ENCODE measurements at regions not wholly inside any gene's neighbourhood (a gene's known extent, or its start where the extent isn't known, plus 50 kb on each side); places are given as distances from the start of the nearest gene placed in this dataset.
A peak's percentile ranks its signal among the peaks of the same experiment; 100 is the strongest.

- H3K36me3 ChIP-seq, result no peaks in the 10 kb centered on the region
- no peak overlapping the region for H3K4me3 ChIP-seq
- peaks cover 0 to 76% (median 13%) of the 10 kb centered on the region in 3 donors for H3K27me3 ChIP-seq
- no peaks in the 10 kb centered on the region for H3K9me3 ChIP-seq
- intact Hi-C loops (cut with DNase I; ENCODE audit: low total_unique reads), result loop anchor here (5.0 kb wide), 1 partner anchor 630 kb away; no protein-coding TSS in a partner anchor
- WGBS, 5 donors, result 34 to 40% (median 38%) methylated on average over 15 of the region's 15 CpGs
- no peaks in the 10 kb centered on the region for H3K4me1 ChIP-seq
- TF ChIP-seq POLR2A (IDR thresholded peaks at IDR 0.05) (no peak), POLR2AphosphoS5 (IDR thresholded peaks at IDR 0.05) (no peak), EP300 (IDR thresholded peaks at IDR 0.05) (no peak)
- TF ChIP-seq, protein P1, sequence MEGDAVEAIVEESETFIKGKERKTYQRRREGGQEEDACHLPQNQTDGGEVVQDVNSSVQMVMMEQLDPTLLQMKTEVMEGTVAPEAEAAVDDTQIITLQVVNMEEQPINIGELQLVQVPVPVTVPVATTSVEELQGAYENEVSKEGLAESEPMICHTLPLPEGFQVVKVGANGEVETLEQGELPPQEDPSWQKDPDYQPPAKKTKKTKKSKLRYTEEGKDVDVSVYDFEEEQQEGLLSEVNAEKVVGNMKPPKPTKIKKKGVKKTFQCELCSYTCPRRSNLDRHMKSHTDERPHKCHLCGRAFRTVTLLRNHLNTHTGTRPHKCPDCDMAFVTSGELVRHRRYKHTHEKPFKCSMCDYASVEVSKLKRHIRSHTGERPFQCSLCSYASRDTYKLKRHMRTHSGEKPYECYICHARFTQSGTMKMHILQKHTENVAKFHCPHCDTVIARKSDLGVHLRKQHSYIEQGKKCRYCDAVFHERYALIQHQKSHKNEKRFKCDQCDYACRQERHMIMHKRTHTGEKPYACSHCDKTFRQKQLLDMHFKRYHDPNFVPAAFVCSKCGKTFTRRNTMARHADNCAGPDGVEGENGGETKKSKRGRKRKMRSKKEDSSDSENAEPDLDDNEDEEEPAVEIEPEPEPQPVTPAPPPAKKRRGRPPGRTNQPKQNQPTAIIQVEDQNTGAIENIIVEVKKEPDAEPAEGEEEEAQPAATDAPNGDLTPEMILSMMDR (IDR thresholded peaks at IDR 0.05), result peak in 5 of 7 experiments; percentile 55 to 87 (median 73)
- no peak overlapping the region for H3K27ac ChIP-seq
- peak; percentile 68 to 83 for DNase-seq
Measured at GRCh38 chr20:16801919-16802651, 53.9 kb downstream of the OTOR start.

DNA sequence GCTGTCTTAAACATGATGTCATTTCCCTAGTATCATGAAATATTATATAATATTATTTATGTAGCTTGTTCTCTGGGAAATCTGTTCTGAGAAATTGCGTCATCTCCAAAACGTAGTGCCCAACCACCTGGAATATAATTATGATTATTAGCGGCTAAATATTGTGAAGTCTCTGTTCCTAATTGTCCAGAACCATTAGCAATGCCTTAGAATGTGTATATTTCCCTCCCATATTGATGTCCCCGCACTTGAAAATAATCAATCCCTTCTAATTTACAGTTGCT, 54.4 kb downstream of the OTOR start:
- 72 to 79% (median 76%) methylated on average over 4 of the region's 4 CpGs for WGBS, 5 donors

GRCh38 chr20:16803965-16804792, 56.0 kb downstream of the OTOR start:
- peak; percentile 54 to 76 for DNase-seq
- no peaks in the 10 kb centered on the region for H3K36me3 ChIP-seq
- TF ChIP-seq EP300 (IDR thresholded peaks at IDR 0.05), result no peak
- TF ChIP-seq, protein P1 (IDR thresholded peaks at IDR 0.05), result peak in 5 of 7 experiments; percentile 12 to 76 (median 69)
- TF ChIP-seq POLR2A (IDR thresholded peaks at IDR 0.05), result no peak
- no peak for TF ChIP-seq POLR2AphosphoS5 (IDR thresholded peaks at IDR 0.05)
- H3K9me3 ChIP-seq, result no peaks in the 10 kb centered on the region
- intact Hi-C loops (cut with DNase I; ENCODE audit: low total_unique reads), result loop anchor here (5.0 kb wide), 1 partner anchor 628 kb away; no protein-coding TSS in a partner anchor
- WGBS, 5 donors, result 17 to 21% (median 17%) methylated on average over 14 of the region's 14 CpGs
- no peak overlapping the region for H3K27ac ChIP-seq
- H3K4me1 ChIP-seq, result no peaks in the 10 kb centered on the region
- H3K27me3 ChIP-seq, result peaks cover 0 to 78% (median 15%) of the 10 kb centered on the region in 3 donors
- H3K4me3 ChIP-seq, result no peak overlapping the region

More for the DNA sequence above, 54.4 kb downstream of the OTOR start:
- no peak for DNase-seq
- Histone ChIP-seq H3K4me3 (no peak overlapping the region), H3K4me1 (no peaks in the 10 kb centered on the region), H3K27me3 (peaks cover 0 to 77% (median 15%) of the 10 kb centered on the region in 3 donors), H3K9me3 (no peaks in the 10 kb centered on the region), H3K27ac (no peak overlapping the region), H3K36me3 (no peaks in the 10 kb centered on the region)
- TF ChIP-seq, protein P1 (IDR thresholded peaks at IDR 0.05), result no peak
- TF ChIP-seq POLR2A (IDR thresholded peaks at IDR 0.05), result no peak
- no peak for TF ChIP-seq EP300 (IDR thresholded peaks at IDR 0.05)
- no peak for TF ChIP-seq POLR2AphosphoS5 (IDR thresholded peaks at IDR 0.05)
- intact Hi-C loops (cut with DNase I; ENCODE audit: low total_unique reads), result loop anchor here (5.0 kb wide), 1 partner anchor 630 kb away; no protein-coding TSS in a partner anchor

- DNase-seq, result no peak
- Histone ChIP-seq H3K4me1 (no peaks in the 10 kb centered on the region), H3K36me3 (no peaks in the 10 kb centered on the region), H3K27me3 (peaks cover 0 to 74% (median 15%) of the 10 kb centered on the region in 3 donors), H3K4me3 (no peak overlapping the region), H3K27ac (no peak overlapping the region), H3K9me3 (no peaks in the 10 kb centered on the region)
- 45 to 50% (median 49%) methylated on average over 6 of the region's 6 CpGs for WGBS, 5 donors
- TF ChIP-seq POLR2AphosphoS5 (IDR thresholded peaks at IDR 0.05), result no peak
- TF ChIP-seq, protein P1 (IDR thresholded peaks at IDR 0.05), result no peak
- no peak for TF ChIP-seq POLR2A (IDR thresholded peaks at IDR 0.05)
- TF ChIP-seq EP300 (IDR thresholded peaks at IDR 0.05), result no peak
- intact Hi-C loops (cut with DNase I; ENCODE audit: low total_unique reads), result loop anchor here (5.0 kb wide), 1 partner anchor 628 kb away; no protein-coding TSS in a partner anchor
Measured at GRCh38 chr20:16804793-16805187, 56.6 kb downstream of the OTOR start.

All from stomach (tissue), 8 donors.